ENCODE measurements at regions not wholly inside any gene's neighbourhood (a gene's known extent, or its start where the extent isn't known, plus 50 kb on each side); places are given as distances from the start of the nearest gene placed in this dataset.

DNA sequence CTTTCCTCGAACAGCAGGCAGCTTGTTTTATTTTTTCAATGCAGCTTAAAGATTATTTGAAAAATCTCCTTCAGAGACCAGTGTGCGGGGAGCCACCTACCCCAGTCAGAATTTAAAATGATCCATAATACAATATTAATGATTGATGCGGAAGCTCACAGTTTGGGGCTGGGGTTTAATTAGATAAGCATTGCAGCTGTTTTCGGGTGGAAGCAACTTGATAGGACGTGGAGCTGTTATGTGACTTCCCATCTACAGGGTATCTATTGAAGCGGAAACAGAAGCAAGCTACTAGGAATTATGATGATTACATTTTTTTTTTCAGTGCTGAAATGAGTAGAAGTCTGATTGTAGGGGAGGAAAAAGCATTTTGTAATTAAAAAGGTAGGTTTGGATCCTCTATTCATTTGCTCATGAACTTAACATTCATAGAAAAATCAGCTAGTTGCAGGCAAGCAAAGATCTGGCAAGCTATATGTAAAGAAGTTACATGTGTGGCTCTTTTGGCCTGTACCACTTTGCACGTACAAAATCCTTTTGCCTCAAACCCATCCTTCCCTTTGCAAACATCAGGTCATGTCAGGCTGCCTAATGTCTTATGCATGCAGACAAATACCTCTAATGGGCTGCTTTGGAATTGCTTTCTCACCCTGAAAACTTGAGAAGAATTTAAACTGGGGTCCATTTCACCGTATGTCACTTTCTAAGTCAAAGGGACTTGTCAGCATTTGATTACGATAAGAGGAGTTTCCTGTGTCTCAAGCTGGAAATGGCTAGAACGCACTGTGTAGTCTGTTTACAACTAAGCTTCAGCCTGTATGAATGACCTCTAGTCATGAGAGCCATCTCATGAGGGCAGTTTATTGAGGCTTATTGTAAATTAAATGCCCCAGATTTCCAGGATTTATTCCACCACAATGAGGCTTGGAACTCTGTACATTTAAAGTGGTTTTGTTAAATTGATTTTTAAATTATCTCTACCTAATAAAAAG is 267.1 kb upstream of the TMTC4 start:
- DNase-seq (ENCODE audit: low read depth): no peak

DNA sequence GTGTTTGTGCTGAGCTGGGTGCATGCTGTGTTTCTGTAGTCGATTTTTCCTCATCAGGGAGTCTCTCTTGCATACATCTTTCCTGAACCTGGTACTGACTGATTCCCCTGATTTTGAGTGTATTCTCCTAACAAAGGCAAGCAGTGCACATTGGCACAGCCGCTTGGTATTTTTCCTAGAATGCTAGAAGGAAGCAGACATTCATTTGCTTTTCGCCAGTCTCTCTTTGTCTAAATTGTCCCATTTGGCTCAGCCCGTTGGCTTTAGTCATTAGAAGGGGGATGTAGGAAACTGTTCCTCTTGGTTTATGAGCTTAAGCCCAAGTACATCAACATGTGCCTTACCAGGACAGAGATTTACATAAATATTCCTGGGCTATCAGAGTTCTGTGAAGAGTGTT is 266.1 kb upstream of the TMTC4 start:
- DNase-seq (ENCODE audit: low read depth): no peak

DNA sequence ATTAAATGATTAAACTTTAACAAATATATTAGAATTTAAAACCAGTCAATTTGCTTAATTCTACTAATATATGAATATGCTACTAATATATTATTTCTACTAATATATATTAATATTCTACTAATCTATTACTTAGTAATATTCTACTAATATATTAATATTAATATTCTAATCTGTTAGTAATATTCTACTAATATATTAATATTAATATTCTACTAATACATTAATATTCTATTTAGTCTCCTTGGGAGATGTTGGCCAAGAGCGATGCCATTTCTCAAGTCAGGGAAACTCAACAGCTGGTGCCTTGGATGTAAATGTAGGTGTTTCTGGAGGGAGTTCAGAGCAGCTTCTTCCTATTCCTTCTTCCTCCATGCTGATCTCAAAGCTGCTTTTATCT is 259.2 kb upstream of the TMTC4 start:
- DNase-seq (ENCODE audit: low read depth): no peak

DNA sequence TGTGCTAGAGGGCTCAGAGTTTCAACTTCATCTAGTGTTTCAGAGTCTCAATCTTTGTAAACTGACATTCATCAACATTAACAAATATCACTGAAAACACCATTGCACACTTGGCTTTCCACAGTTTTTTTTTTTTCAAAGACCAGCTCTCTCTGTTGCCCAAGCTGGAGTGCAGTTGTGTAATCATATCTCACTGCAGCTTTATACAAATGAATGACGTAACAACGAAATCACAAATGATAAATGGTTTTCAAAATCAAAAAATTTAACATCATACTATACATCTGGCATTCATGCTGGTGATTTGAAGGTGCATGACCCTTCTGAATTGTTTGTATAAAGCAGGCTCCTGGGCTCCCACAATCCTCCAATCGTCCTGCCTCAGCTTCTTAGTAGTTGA is 248.0 kb upstream of the TMTC4 start:
- DNase-seq (ENCODE audit: low read depth): no peak

DNA sequence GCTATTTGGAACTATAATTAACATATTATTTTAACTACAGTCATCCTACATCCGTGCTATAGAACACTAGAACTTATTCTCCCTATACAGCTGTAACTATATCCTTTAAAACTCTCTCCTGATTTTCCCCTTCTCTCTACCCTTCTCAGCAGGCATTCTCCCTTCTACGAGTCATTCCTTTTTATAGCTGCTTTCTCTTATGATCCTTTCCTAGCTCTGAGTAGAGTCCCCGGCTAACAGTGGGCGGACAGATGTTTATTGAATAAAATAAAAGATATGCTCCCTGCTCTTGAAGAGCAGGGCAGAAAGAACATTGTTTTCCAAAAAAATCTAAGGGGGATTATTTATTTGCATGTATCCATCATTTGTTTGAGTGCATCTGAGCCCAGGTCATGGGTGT is 246.5 kb upstream of the TMTC4 start:
- DNase-seq (ENCODE audit: low read depth): no peak

DNA sequence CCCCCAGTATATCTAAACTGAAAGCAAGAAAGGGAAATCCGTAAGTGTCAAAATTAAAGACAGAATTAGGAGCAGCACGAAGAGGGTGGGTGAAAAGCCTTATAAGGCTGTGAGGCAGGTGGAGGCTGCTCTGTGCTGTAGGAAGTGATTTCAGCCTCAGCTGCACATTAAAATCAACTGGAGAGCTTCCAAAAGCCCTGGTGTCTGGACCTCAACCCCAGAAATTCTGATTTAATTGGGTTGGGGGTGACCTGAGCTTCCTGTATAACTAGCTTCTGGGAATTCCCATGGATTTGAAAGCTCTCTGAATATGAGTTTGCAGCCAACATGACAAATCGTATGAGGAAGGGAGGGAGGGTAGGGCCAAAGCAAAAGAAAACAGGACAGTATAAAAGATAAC is 242.4 kb upstream of the TMTC4 start:
- no peak for DNase-seq (ENCODE audit: low read depth)

DNA sequence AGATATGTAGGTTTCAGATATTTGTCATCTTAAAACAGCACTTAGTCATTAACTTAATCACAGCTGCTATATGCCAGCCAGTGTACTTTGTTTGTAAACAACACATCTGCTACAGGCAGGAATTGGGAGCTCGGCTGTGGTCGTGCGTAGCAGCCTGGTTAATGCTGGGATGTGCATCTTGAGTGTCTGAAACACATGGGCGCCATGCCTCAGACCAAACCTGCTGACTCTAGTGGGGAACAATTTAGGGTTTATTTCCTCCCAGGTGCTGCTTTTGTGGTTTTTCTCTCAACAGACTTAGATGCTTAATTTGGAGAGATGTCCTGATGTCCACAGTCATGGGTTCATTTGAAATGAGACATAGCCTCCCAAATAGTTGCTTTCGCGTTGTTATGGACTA is 238.5 kb upstream of the TMTC4 start:
- DNase-seq (ENCODE audit: low read depth): no peak

DNA sequence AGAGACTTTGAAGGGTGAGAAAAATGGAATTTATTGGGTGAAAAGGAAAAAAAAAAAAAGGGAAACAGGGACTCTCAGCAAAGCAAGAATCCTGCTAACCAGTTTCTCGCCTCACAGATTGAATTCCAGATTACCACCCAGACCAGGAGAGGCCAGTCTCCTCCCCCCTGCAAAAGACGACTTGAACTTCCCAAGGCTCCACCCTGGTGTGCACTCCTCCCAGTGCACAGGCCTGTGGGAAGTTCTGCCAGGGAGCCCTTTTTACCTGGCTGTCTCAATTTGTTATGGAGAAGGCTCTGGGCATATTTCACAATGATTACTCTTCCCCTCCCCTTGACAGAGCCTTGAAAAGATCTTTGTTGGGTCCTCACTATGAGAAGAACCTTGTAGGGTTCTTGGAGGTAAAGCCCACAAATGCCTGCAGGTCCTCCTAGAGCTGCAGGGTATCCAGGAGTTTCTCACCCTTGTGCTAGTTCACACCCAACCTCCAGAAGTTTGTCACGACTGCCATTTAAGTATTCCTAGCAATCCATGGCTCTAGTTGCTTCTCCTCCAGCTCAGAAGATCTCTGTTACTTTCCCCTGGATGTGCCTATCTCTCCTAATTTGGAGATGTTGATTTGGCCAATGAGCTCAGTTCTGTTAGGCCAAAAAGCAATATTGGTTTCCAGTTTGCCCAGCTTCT is 229.8 kb upstream of the TMTC4 start:
- no peak for DNase-seq (ENCODE audit: low read depth)

DNA sequence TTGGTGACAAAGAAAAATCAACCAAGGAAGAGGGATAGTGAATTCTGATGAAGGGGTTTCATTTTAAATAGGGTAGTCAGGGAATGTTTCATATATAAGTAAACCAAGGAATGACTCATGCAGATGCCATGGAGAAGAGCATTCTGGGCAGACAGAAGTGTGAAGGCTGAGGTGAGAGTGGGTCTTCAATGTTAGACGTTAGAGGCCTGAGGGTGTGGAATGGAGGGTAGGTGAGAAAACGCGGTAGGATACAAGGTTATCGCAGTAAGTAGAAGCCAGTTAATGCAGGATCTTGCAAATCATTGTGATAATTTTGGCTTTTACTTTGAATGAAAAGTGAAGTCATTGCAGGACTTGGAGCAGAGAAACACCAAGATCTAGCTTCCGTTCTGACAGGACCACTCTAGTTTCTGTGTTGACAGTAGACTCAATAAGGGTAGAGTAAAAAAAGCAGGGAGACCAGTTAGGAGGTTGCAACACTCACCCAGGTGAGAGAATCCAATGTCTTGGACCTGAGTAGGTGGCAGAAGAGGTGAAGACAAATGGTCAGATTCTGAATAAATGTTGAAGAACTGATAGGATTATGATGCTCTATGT is 225.2 kb upstream of the TMTC4 start:
- no peak for DNase-seq (ENCODE audit: low read depth)

DNA sequence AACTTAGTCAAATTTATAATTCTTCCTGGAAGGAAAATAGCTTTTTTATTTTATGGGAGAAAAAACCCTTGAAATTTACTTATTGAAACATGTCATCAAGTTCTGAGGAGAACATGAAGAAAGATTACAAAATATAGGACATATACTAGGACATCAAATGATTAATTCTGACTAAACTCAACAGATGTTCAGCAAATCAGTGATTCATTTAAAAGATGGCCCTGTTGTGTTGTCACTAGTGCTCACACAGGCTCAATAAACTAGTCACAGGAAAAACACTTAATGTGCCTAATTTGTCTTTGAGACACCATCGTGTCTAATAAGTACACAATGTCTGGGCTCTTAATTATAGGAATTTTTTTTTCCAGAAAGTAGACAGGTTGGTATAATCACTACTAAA is 223.8 kb upstream of the TMTC4 start:
- DNase-seq (ENCODE audit: low read depth): no peak

DNA sequence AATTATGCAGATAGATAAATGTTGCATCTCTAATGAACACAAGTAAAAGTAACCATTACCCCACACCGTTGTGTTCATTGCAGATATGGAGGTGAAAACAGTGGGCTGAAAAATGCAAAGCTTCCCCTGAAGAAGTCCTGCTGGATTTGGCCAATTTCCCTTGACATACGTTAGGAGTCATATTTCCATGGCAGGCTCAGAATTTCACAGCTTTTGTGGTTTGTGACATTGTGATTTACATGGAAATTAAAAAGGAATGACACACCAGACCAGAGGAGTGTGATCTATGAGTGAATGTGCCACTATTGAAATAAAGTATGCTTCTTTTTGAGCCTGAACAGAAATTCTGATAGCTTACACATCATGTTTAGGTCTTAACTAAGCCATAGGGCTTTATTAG is 221.1 kb upstream of the TMTC4 start:
- DNase-seq (ENCODE audit: low read depth): no peak

DNA sequence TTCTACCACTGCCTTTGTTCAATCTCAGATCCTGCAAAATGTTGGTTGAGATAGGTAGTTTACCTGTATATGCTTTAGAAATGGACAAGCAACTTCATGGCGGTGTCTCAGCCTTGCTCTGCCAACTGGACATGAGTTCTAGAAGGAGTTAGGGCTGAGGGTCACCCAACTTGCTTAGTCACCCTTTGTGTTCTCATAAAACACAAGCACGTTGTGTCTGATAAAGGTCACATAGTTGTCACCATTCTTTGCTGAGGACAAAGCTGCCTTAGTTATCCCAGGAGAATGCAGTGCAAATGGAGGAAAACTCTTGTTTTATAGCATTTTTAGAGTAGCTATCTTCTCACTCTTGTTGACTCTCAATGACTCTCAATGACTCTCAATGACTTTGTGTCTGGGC is 218.4 kb upstream of the TMTC4 start:
- DNase-seq (ENCODE audit: low read depth): no peak

DNA sequence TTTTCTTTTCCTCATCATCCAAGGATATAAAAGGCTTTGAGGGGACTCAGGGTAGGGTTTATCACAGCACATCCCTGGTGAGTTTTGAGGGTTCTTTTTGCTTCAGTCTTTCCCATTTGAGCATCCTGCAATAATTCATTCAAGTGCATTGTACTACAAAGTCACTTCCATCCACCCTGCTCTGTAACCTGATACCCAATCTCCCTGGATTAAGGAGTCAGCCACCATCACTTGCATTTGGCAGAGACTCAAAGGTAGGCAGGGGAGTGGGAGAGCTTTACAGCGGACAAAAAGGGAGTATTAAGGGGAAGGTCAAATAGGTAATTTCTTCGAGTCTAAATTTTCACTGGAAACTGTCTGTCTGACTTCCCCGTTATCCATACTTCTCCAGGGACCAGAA is 216.1 kb upstream of the TMTC4 start:
- DNase-seq (ENCODE audit: low read depth): no peak

DNA sequence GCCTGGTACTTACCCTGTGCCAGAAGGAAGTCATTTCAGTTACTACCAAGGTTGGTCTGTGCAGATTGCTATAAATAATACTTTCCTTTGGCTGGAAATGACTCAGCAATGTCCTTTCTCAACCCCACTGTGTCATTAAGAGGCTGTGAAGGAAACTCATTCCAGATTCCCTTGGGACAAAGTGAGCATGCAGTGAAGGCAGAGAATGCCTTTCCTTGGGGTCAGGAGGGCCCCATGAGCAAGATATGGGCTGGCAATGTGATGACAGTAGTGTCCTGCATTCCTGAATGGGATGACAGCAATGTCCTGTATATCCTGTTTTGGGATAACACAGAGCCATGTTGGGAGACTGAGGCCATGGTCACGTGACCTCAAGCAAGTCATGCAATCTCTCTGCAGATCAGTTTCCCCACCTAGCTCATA is 213.1 kb upstream of the TMTC4 start:
- peak; percentile 86 for DNase-seq (ENCODE audit: low read depth)

DNA sequence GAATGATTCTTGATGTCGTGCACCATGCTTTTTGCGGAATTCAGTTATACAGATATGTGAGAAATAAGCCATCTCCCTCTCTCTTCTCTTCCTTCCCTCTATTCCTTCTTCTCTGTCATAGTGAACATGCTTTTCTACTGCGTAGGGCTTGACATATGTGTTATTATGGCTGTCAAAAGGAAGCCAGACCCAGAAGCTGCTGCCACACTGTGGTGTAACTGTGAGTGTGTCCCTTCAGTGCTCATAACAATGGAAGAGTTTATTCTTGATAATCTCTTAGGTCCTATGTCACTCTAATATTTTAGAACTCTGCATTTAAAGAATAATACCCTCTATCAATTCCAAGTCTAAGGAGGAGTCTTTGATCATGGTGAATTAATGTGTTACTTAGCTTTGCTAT is 208.9 kb upstream of the TMTC4 start:
- no peak for DNase-seq (ENCODE audit: low read depth)

DNA sequence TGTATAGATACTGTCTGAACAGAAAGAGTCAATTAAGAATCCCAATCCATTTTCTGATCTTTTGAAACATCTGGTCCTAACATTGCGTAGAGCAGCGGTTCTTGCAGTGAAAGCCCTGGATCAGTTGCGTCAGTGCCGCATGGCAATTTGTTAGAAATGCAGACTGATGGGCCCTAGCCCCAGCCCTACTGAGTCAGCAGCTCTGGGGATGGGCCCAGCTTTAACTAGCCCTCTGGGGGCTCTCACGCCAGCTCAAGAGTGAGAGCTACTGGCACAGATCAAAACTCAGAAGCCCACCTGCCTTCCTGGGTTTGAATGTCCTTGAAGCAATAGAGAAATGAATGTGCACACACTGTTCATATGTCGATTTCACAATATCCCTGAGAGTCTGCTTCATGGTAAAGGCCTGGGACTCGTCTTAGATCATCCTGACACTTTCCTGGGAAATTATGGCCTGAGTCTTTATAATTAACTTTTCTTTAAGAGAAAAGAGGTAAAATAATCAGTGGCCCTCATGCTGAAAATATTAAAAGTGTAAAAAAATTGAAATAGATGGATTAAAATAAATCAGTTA is 206.8 kb upstream of the TMTC4 start:
- DNase-seq (ENCODE audit: low read depth): no peak

DNA sequence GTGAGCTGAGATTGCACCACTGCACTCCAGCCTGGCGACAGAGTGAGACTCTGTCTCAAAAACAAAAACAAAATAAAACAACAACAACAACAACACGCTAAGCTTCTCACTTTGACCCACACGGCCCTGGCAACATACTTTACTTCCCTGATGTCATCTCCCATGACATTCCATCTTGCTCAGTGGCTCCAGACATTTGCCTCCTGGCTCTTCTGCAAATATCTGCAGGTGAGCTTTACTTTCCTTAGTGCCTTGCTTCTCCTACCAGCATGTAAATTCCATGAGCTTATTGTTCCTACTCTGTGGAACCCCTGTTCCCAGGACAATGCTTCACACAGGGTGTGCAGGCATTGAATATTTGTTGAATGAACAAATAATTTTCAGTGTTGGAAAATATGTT is 205.6 kb upstream of the TMTC4 start:
- DNase-seq (ENCODE audit: low read depth): no peak

DNA sequence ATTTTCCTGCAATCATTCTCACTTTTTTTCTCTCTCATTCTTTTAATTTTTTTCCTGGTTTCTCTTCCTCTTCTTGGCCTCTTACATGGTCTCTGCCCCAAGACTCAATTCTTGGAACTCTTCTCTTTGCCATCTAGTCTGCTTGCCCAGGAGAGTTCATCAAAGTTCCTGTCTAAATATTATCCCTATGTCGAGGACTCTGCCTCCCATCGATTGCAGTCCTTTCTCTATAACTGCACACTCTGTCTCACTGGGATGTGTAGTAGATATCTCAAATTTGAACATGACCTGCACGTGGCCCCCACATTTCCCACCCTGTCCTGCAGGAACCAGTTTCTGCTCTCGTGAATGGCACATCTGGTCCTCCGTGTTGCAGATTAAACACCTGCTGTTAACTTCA is 204.7 kb upstream of the TMTC4 start:
- no peak for DNase-seq (ENCODE audit: low read depth)

DNA sequence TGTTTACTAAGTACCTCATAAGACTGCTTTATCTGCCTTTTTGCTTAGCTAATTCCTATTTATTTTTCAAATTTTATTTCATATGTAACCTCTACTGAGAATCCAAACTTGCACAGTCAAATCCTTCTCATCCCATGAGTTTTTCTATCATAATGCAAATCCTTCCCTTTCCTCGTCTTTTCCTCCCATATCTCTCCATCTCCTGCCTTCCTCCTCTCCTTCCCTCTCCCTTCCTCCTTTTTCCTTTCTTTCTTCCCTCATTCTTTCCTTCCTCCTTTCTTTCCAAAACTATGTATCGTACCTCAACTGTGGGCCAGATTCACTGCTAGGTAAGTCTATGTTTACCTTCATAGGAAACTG is 201.4 kb upstream of the TMTC4 start:
- no peak for DNase-seq (ENCODE audit: low read depth)

DNA sequence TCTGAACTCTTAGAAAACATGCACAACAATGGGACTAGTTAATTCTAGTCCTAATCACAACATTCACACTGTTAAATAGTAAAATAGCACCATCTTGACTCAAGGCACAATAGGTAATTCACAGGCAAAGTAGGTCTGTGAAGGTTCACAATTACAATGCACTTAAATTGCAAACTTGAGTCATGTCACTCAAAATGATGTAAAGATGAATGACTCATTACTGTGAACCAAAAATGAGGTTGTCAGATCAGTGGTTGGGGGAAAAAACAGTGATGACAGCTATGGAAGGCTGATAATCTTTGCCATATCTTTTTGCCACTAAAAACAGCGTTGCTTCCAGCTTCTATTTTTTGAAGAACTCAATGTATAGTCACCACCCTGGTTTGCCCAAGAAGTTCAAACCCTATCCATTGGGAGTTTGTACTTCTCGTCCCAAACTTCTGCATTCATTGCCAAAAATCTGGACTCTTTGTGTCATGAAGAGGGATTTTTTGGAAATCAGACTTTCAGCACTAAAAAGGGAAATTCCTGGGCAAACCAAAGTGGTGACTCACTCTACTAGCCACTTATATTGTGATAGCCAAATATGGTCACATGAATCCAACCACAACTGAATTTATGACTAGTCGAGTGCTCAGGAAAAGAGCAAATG is 200.9 kb upstream of the TMTC4 start:
- DNase-seq (ENCODE audit: low read depth): peak; percentile 91

DNA sequence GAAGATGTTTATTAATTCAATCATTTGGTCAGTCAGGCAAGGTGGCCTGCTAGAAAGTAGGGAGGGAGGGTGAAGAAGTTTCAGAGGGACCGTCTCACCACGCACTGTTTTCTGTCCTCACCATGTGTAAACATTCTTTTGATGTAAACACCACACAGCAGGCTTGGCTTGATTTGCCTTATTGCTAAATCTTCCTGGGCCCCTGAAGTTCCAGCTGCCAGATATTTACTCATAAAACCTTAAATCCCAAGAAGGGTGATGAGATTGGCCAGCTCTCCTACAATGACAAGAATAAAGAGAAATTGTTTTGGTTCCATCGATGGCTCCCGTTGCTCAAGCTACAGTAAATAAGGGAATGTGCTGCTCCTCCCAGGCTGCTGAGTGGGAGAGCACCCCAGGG is 198.2 kb upstream of the TMTC4 start:
- no peak for DNase-seq (ENCODE audit: low read depth)

DNA sequence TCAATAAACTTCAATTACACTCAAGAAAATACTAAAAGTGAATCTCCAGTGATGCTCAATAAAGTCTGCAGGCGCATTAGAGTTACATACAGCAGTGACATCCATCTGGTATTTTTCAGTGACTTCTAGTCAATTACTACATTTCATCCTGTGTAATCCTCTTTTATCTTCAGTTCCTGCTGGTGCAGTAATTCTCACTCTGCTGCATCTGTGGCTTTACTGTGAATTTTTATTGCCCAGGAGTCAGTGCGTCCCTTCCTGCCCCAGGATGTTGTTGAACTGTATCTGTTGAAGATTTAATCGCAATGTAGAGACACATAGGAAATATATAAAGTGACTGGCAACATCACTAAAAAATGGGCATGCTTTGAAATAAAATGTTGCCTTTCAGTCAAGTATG is 196.3 kb upstream of the TMTC4 start:
- no peak for DNase-seq (ENCODE audit: low read depth)
